NCI-H510A (cell line): ENCODE measurements at regions not wholly inside any gene's neighbourhood (a gene's known extent, or its start where the extent isn't known, plus 50 kb on each side); places are given as distances from the start of the nearest gene placed in this dataset.

Experiments
- DNase-seq: peaks from one replicate; lab custom pipeline; 2025; lab: John Stamatoyannopoulos, UW

DNA sequence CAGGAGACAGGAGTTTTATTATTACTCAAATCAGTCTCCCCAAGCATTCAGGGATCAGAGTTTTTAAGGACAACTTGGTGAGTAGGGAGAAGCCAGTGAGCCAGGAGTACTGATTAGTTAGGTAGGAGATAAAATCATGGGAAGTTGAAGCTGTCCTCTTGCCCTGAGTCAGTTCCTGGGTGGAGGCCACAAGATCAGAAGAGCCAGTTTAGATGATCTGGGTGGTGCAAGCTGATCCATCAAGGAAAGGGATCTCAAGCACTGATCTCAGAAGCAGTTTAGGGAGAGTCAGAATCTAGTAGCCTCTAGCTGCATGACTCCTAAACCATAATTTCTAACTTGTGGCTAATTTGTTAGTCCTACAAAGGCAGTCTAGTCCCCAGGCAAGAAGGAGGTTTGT, 706.5 kb upstream of the MAP3K7 start:
- DNase-seq, result no peak

DNA sequence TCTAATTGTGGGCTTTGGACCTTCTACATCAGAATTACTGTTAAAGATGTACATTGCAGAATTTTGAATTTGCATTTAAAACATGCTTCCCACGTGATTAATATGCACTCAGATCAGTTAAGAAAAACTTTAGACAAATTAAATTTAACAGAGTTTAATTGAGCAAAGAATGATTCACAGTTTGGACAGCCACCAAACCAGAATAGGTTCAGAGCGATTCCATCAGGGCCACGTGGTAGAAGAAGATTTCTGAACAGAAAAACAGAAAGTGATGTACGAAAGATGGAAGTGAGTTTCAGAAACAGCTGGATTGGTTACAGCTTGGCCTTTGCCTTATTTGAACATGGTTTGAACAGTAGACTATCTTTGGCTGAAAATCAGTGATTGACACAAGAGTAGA, 704.2 kb upstream of the MAP3K7 start:
- DNase-seq, result no peak

DNA sequence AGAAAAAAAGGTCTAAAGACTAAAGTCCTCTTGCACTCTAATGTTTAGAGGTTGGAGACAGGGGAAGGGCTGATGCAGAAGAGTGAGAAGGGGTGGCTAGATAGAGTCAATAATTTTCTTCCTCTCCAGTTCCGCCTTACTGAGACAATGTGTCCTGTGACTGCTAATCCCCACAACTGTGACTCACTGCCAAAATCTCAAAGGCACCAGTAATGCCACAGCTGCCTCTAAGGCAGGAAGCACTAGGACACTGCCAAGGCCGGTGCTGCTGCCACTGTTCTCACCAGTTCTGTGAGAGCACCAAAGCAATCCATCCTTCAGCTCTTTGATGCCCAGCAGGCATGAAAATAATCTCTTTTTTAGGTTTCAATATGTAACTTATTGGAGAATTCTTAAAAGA, 701.9 kb upstream of the MAP3K7 start:
- no peak for DNase-seq

DNA sequence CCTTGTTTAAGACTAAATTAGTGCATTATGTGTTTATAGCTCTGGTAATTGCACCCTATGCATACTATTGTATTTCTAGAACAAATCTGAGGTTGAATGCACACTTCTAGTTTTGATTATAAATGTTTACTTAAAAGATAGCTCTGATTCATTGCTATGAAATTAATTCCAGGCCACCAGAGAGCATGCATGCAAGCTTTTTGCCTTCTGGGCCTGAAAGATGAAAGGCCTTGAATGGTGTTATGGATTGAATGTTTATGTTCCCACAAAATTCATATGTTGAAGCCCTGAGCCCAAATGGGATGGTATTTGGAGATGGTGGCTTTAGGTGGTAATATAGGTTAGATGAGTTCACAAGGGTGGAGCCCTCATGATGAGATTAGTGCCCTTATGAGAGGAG, 695.0 kb upstream of the MAP3K7 start:
- no peak for DNase-seq

DNA sequence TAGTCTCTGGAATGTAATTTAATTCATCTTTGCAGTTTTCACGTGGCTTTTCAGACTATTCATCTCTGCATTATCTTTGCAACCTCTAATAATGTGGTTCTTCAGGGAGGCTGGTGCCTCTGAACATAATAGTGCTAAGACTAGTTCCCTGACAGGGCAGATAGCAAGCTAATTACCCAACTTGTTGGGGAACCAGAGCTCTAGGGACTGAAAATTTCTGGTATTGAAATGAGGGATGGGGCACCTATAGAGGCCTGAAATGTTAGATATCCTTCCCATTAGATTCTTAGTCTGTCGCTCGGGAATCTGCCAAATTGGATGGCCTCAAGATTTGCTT, 693.6 kb upstream of the MAP3K7 start:
- no peak for DNase-seq

DNA sequence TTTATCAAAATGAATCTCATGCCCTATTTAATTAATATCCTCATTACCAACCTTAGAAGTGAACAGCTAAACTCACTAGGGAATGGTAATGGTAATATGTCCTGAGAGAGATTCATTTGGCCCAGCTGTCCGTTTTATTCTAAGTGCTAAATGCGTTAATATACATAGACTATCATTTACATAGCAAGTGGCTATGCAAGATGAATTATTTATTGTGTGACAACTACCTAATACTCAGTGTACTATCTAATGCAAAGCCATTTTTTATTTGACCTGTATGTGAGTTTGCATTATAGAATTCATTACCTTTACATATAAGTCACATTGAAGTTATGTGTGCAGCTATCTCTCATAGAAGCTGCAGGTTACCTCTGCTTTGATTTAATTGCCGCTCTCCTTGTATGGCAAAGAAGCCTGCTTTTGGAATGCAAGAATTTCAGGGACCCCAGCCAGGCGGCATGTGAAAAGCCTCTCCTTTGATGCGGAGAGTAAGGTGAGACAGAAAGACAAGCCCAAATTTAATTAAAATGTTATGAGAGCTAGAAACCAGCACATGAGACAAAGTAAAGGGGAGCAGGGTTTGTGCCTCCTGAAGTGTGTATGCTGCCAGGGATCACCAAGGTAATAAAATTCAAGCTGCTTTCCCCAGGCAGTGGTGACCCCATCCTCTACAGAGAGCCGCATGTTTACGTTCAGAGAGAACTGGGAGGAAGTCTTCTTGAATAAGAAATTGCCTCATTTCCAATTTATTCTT, 693.0 kb upstream of the MAP3K7 start:
- DNase-seq, result no peak

DNA sequence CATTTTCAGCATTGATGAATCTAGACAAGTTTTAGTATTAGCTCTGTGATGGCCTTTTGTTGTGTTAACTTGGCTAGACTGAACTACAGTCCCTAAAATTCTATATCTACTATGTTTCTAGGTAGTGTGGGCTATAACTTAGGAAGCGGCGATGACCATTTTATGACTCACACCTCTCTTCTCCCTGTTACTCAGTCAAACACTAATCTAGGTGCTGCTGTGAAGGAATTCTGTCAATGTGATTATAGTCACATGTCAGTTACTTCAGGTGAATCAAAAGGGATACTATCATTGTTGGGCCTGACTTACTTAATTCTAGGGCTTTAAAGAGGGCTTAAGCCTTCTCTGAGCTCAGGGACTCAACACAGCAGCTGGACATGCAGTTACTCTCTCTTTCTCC, 691.5 kb upstream of the MAP3K7 start:
- DNase-seq, result no peak

DNA sequence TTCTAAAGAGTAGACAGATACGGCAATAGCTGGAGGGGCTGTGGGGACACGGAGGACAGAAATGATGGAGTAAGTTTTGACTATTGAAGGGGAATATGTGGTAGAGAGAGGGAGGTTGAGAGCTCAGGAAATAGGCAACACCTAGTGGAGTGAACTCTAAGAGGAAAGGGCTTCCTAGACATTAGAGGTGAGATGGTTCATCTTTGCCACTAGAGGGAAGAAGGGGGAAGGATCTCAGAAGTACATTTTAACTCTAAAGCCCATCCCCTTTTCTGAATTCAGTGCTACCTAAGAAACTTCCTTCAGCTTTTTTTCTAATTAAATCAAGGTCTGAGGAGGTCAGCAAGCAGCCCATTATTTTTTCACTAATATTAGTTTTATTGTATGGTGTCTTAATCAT, 689.4 kb upstream of the MAP3K7 start:
- DNase-seq, result no peak

DNA sequence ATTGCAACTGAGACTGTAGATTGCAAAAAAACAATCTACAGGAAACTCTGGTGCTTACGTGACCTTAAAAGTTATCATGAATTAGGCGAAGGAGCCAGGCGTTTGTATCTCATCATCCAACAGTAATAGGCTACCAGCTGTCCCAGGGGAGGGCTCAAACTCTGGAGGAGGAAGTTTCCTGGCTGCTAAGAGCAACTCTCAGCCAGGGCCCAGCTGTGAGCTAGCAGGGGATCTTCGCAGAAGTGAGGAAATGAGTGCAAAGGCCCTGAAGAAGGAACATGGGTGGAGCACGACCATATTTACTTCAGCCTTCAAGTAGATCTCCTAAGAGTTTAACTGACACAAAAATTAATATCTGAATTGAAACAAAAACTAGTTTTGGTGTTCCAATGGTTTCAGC, 686.9 kb upstream of the MAP3K7 start:
- DNase-seq, result no peak

DNA sequence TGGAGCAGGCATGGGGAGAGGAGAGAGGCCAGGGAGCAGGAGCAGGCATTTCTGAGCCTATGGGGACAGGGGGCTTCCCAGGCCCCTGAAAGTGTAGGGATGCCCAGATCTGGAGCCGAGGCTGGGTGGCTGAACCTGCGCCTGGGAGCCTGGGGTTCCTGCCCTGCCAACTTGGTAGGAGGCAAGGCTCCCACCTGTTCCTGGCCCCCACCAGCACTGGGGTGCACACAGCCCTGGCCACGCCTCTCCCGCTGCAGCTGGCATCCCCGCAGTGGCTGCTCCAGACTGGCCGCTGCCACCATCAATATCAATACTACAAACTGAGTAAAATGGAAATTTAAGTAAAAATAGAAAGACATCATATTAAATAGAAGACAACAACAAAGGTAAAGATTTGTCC, 684.9 kb upstream of the MAP3K7 start:
- DNase-seq, result no peak

DNA sequence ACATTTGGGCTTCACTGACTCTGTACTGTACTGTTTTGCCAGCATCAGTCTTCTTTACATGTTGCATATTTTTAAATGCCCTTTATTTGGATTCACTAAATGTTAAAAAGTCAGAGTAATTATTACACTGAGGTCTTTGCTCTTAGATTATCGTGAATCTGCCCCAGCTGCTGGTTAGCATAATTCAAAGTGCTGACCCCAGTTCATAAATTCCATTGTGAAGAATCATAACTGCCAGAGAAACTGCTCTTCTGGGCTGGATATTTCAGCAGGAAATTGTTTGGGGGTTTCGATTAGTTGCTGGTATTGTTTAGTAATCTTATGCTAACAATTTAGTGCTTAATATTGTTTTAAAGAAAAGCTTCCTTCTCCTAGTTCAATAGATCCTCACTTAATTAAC, 682.1 kb upstream of the MAP3K7 start:
- no peak for DNase-seq

DNA sequence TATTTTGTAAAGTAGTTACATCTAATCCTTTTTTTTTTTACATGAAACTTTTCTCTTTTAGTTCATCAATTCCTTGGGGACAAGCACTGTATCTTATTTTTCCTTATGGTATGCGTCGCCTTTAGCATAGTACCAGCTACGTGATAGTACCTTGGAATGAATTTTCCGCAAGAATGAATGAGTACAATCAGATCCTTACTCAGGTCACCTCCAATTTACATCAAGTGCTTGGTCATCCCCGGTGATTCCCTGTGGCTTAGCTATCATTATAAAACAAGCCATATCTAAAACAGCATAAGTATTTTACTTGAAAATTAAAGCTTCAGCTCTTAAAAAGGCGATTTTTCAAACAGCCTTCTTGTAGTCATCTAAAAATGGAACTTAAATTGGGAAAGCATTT, 680.4 kb upstream of the MAP3K7 start:
- DNase-seq, result no peak

DNA sequence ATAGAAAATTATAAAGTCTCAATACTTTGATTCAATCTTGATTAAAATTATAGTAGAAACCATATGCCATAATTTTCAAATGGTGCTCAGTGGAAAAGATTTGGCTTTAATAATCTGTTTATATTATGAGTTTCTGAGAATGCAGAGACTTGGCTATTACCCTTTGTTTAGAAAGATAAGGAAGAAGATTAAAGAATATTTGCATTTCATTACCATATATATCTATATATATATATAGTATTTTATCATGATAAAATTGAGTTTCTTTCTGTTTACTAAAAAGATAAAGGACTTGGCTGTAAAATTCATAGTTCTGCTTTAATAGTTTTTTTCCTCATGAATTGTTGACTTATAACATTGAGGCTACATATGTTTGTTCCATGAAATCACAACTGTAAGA, 679.3 kb upstream of the MAP3K7 start:
- DNase-seq, result no peak

DNA sequence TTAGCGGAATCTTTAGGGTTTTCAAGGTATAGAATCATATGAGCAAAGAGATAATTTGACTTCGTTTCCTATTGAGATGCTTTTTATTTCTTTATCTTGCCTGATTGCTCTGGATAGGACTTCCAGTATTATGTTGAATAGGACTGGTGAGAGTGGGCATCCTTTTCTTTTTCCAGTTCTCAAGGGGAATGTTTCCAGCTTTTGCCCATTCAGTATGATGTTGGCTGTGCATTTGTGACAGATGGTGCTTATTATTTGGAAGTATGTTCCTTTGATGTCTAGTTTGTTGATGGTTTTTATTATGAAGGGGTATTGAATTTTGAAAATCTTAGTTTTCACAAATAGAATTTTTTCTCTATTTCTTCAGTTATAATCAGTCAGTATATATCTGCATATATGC, 656.6 kb upstream of the MAP3K7 start:
- DNase-seq, result no peak

DNA sequence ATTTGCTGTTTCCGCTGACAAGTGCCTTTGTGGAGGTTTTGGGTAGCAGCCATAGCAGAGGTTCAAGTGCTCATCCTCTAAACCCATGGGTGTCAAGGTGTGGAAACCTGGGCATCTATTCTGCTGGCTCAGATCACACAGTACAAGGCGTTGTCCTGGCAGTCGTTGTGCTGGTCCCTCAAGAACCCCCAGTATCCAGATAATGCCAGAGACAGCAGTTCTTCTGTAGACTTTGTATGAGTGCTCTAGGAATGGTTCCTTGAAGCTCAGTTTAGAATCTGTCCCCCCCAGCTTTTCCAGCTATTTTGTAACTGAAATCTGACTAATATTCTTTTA, 655.7 kb upstream of the MAP3K7 start:
- no peak for DNase-seq

DNA sequence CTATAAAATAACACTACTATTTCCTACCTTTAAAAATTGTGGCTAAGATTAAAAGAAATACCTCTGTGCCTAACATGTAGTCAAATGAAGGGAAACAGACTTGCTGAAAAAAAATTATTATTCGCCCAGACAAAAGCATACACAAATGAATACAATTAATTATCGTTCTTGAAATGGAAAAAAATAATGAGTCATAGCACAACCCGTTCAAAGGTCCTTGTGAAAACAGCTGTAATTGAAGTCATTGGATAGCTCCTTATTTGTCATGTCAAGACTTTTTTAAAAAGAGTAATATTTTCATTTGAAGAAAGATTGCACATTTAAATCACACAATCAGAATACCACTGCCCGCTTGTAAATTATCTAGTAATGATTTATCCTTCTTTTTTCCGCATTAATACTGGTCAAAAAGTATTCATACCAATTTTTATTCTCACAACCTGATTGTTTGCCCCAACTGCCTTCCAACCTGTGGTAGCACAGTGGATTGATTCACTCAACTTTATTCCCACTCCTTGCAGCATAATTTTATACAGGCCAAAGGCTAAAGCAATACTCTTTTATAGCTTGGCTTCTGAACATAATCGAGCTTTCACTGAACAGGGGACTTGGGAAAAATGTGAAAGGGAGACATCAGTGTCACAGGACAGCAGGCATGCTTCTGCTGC, 655.2 kb upstream of the MAP3K7 start:
- DNase-seq, result no peak

DNA sequence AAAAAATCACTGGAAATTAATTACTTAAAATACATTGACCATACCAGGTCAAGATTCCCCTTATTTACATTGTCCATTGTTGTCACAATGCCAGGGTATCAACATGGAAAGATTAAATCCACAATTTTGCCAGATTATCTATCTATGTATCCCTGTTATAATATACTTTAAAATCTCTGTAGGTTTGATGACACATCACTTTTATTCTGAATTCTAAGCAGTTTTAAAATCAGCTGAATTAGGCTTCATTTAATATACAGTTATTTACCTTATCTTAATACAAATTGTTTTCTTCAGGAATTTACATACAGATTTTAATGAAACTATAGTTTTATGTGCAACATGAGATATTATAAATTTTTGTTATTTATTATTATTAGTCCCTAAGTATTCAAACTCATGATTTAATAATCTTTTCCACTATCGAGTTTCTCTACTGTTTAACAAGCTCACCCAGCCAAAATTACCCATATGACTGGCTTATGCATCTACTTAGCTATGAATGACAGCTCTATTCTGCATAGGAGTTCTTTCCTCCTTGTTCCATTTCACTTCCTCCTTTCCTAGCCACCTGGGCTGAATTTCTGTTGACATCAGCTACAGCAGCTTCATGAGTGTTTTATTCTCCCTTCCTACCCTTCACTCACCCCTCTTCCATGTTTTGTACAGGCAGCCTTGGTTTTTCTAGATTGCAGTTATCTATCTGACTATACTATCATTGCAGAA, 654.2 kb upstream of the MAP3K7 start:
- no peak for DNase-seq

DNA sequence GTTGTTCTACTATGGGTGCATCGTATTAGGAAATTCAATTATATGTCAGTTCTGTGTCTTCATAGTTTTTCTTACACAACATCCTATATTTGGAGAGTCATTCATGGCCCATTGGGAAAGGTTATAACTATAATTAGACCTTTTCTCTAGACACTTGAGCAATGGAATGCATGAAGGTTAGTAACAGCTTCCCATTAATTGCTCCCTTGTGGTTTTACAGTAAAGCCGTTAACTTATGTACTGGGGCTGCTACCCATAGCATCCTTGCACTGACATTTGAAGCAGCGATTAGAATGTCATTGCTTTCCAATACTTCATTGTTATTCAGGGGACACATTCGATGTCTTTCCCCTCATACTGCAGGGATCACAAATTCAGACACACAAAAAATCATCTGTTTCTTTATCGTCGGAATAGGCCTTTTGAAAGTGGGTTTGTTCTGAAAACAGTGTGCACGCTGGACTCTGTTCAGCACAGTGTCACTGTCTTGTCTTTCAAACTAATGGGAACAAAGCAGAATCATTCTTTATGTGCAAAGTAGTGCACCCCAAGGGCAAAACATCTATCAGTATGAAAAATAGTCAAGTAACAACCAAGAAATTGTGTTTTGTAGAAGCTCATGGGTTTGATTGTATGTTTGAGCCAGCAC, 634.3 kb upstream of the MAP3K7 start:
- no peak for DNase-seq

DNA sequence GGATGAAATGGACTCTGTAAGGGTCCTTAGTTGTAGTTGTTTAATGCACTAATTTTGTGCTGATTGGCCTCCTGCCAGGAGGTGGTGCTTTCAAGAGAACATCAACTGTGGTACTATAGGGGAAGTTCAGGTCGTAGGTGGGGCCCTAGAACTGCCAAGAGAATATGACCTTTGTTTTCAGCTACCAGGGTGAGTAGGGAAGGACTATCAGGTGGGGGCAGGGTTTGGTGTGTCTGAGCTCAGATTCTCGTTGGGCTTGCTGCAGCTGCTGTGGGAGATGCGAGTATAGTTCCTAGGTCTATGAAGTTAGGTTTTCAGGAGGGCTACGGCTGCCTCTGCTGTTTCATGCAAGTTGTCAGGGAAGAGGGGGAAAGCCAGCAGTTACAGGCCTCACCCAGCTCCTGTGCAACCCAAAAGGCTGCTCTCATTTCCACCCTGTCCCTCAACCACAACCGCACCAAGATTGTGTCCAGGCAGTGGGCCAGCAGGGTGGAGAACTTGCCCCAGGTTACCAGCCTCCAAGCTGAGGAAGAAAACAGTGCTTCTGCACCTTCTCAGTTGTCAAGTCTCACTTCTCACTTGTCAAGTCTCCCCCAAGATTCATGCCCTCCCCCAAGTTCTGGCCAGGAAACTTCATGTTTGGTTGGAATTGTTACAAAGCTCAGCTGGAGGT, 626.5 kb upstream of the MAP3K7 start:
- no peak for DNase-seq

DNA sequence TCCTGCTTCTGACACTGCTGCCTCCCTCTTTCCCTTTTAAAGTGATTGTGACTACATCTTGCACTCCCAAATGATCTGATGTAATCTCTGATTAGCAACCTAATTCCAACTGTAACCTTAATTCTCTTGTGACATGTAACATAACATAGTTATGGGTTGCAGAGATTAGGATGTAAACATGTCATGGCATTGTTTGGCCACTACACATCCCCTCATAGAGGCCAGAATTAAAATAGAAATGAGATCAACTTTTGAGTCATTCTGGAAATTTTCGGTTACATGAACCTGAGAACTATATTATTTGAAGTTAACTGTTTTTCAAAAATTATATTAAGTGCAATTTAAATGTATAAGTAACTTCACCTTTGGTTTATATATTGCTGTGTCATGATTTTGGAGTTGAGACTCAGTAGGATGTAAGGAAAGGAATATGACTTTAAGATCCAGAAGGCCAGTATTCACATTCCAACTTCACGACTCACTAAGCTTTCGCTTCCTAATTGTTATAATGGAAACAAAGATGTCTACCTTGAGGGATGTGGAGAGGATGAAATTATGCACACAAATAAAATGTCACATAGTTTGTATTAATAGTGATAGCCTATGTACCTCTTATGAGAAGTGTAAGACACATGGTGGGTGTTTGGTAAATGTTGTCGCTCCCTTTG, 611.9 kb upstream of the MAP3K7 start:
- DNase-seq, result no peak

DNA sequence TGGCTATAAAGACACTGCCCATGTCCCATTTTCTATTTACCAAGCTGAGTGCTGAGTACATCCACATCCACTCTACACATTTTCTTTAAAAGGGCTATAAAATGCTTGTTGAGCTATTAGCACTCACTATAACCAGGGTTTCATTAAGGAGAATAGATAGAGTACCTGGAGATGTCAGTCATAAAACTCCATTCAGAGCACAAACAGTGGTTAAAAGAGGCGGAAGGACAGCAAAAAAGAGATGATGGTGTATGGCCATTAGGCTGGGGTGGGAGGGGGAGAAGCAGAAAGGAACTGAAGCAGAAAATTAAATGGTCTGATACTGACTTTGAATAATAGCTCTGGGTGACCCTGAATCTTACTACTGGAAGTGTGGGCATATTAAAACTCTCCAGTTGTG, 609.9 kb upstream of the MAP3K7 start:
- DNase-seq, result no peak

DNA sequence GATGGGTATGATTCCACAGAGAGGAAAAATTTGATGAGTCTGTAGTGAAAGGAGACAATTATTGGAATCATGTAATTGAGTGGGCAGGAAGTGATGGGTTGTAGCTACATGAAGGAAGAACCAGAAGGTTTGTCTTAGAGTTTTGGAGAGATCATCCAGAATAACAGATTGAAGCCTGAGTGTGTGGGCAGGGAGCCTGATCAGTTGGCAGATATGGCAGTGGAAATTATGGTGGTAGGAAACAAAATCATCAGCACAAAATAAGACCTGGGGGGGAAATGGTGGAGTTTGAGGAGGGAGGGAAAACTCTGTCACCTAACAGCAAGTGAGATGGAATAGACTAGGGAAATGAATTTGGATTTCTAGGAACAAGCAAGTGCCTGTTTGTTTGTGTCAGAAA, 606.6 kb upstream of the MAP3K7 start:
- no peak for DNase-seq
